Keratinocyte (primary cell): ENCODE measurements at regions not wholly inside any gene's neighbourhood (a gene's known extent, or its start where the extent isn't known, plus 50 kb on each side); places are given as distances from the start of the nearest gene placed in this dataset.

Experiments used
- EZH2 ChIP-seq: IDR thresholded peaks from one replicate; pipeline ENCODE4 v1.6.1; 2012; ENCODE audit warnings: inconsistent platforms, mild to moderate bottlenecking, low read length, moderate library complexity
- TF ChIP-seq, protein P1 (sequence below), 3 experiments: IDR thresholded peaks in 1 of 3; conservative IDR thresholded peaks in 1 of 3; optimal IDR thresholded peaks in 1 of 3; 2 replicates in 2 of 3; 3 replicates in 1 of 3; pipeline versions ENCODE3 to v1.5.1; 2011; ENCODE audit warnings: low read length in 3 of 3, mild to moderate bottlenecking in 3 of 3, moderate library complexity in 2 of 3, control low read depth in 1 of 3, inconsistent platforms in 1 of 3; ENCODE audit not compliant: insufficient read depth in 2 of 3; ENCODE audit errors: extremely low read depth in 1 of 3

- TF ChIP-seq, protein P1, sequence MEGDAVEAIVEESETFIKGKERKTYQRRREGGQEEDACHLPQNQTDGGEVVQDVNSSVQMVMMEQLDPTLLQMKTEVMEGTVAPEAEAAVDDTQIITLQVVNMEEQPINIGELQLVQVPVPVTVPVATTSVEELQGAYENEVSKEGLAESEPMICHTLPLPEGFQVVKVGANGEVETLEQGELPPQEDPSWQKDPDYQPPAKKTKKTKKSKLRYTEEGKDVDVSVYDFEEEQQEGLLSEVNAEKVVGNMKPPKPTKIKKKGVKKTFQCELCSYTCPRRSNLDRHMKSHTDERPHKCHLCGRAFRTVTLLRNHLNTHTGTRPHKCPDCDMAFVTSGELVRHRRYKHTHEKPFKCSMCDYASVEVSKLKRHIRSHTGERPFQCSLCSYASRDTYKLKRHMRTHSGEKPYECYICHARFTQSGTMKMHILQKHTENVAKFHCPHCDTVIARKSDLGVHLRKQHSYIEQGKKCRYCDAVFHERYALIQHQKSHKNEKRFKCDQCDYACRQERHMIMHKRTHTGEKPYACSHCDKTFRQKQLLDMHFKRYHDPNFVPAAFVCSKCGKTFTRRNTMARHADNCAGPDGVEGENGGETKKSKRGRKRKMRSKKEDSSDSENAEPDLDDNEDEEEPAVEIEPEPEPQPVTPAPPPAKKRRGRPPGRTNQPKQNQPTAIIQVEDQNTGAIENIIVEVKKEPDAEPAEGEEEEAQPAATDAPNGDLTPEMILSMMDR (optimal IDR thresholded peaks at IDR 0.05 in 1 of 3, IDR thresholded peaks at IDR 0.05 in 1 of 3, conservative IDR thresholded peaks at IDR 0.05 in 1 of 3; ENCODE audit: extremely low read depth in 1 of 3, insufficient read depth in 2 of 3, low read length in 3 of 3), result no peak
- no peak for TF ChIP-seq EZH2
These were observed 190.0 kb upstream of the MKI67 start for GRCh38 chr10:128316121-128316726.
